Large intestine (tissue), 3 donors: ENCODE measurements at regions not wholly inside any gene's neighbourhood (a gene's known extent, or its start where the extent isn't known, plus 50 kb on each side); places are given as distances from the start of the nearest gene placed in this dataset.

Source experiments
- DNase-seq, 2 donors: peaks; one replicate each; pipeline versions ENCODE4 v3.0.0 to v3.0.0-alpha.2; 2013
- H3K27ac ChIP-seq: one replicate; pipeline ENCODE4 v1.5.1; 2013; ENCODE audit warnings: low read length
- H3K27me3 ChIP-seq: 2 replicates; pipeline ENCODE4 v1.6.1; 2013; ENCODE audit warnings: low read length; ENCODE audit not compliant: control insufficient read depth, insufficient read depth
- H3K36me3 ChIP-seq: 2 replicates; pipeline ENCODE4 v1.6.1; 2013; ENCODE audit warnings: low read length; ENCODE audit not compliant: control insufficient read depth, insufficient read depth
- H3K4me1 ChIP-seq: one replicate; pipeline ENCODE4 v1.6.1; 2013; ENCODE audit warnings: low read length; ENCODE audit not compliant: control insufficient read depth, insufficient read depth
- H3K4me3 ChIP-seq: one replicate; pipeline ENCODE4 v1.5.1; 2013; ENCODE audit warnings: low read length
- H3K9me3 ChIP-seq: one replicate; pipeline ENCODE4 v1.6.1; 2013; ENCODE audit warnings: mild to moderate bottlenecking, low read depth, low read length, moderate library complexity; ENCODE audit not compliant: control insufficient read depth
- WGBS: methylation state at CpG from one replicate; pipeline ENCODE4 v1.1.5; 2013; ENCODE audit warnings: low lambda C conversion rate; ENCODE audit not compliant: insufficient coverage; 5-methylcytosine and 5-hydroxymethylcytosine counted together

GRCh38 chr12:77315407-77315806 is 250.0 kb upstream of the E2F7 start:
- Histone ChIP-seq H3K27ac (no peak overlapping the region), H3K27me3 (no peaks in the 10 kb centered on the region), H3K4me1 (no peaks in the 10 kb centered on the region), H3K4me3 (no peak overlapping the region), H3K9me3 (no peaks in the 10 kb centered on the region), H3K36me3 (no peaks in the 10 kb centered on the region)
- no peak for DNase-seq
- WGBS: 100% methylated on average over 1 of the region's 3 CpGs

GRCh38 chr12:77314378-77315052 is 249.1 kb upstream of the E2F7 start:
- Histone ChIP-seq H3K36me3 (no peaks in the 10 kb centered on the region), H3K9me3 (no peaks in the 10 kb centered on the region), H3K27ac (no peak overlapping the region), H3K4me1 (no peaks in the 10 kb centered on the region), H3K27me3 (no peaks in the 10 kb centered on the region), H3K4me3 (no peak overlapping the region)
- no CpG with 5 or more reads among the region's 2 CpGs for WGBS
- peak in 1 of 2 donors; percentile 28 for DNase-seq

- no peaks in the 10 kb centered on the region for H3K4me1 ChIP-seq
- 100% methylated on average over 2 of the region's 2 CpGs for WGBS
Measured at GRCh38 chr12:77308056-77308455, 242.7 kb upstream of the E2F7 start.

GRCh38 chr12:77300811-77301210 is 235.4 kb upstream of the E2F7 start:
- Histone ChIP-seq H3K36me3 (no peaks in the 10 kb centered on the region), H3K4me3 (no peak overlapping the region), H3K4me1 (peaks cover 10% of the 10 kb centered on the region), H3K27me3 (no peaks in the 10 kb centered on the region), H3K9me3 (no peaks in the 10 kb centered on the region), H3K27ac (peak overlapping the region; percentile 79)
- peak; percentile 55 to 78 for DNase-seq
- WGBS: no CpG with 5 or more reads among the region's 1 CpG

More at GRCh38 chr12:77308056-77308455, 242.7 kb upstream of the E2F7 start:
- H3K4me3 ChIP-seq: no peak overlapping the region
- H3K36me3 ChIP-seq: no peaks in the 10 kb centered on the region
- no peak for DNase-seq
- no peak overlapping the region for H3K27ac ChIP-seq
- H3K27me3 ChIP-seq: no peaks in the 10 kb centered on the region
- H3K9me3 ChIP-seq: no peaks in the 10 kb centered on the region

- H3K27ac ChIP-seq: peak overlapping the region; percentile 62
- WGBS: 100% methylated on average over 1 of the region's 4 CpGs
Measured at GRCh38 chr12:77299910-77300669, 234.7 kb upstream of the E2F7 start.

GRCh38 chr12:77299001-77299400 is 233.6 kb upstream of the E2F7 start:
- Histone ChIP-seq H3K27me3 (no peaks in the 10 kb centered on the region), H3K9me3 (no peaks in the 10 kb centered on the region), H3K27ac (no peak overlapping the region), H3K4me3 (no peak overlapping the region), H3K4me1 (peaks cover 10% of the 10 kb centered on the region), H3K36me3 (no peaks in the 10 kb centered on the region)
- DNase-seq: no peak
- 100% methylated on average over 1 of the region's 3 CpGs for WGBS

More at GRCh38 chr12:77299910-77300669, 234.7 kb upstream of the E2F7 start:
- Histone ChIP-seq H3K4me3 (no peak overlapping the region), H3K36me3 (no peaks in the 10 kb centered on the region), H3K4me1 (peaks cover 10% of the 10 kb centered on the region), H3K9me3 (no peaks in the 10 kb centered on the region), H3K27me3 (no peaks in the 10 kb centered on the region)
- peak in 1 of 2 donors; percentile 18 for DNase-seq

- H3K4me3 ChIP-seq: no peak overlapping the region
- no peak overlapping the region for H3K27ac ChIP-seq
- H3K4me1 ChIP-seq: no peaks in the 10 kb centered on the region
- no peaks in the 10 kb centered on the region for H3K9me3 ChIP-seq
- H3K36me3 ChIP-seq: no peaks in the 10 kb centered on the region
- no peaks in the 10 kb centered on the region for H3K27me3 ChIP-seq
- peak in 1 of 2 donors; percentile 14 for DNase-seq
- WGBS: 40% methylated on average over 1 of the region's 1 CpG
Measured at GRCh38 chr12:77294016-77294415, 228.6 kb upstream of the E2F7 start.

GRCh38 chr12:77274926-77275325 is 209.6 kb upstream of the E2F7 start:
- no peak for DNase-seq
- no CpG with 5 or more reads among the region's 1 CpG for WGBS
- Histone ChIP-seq H3K36me3 (no peaks in the 10 kb centered on the region), H3K27me3 (no peaks in the 10 kb centered on the region), H3K4me1 (no peaks in the 10 kb centered on the region), H3K27ac (no peak overlapping the region), H3K4me3 (no peak overlapping the region), H3K9me3 (no peaks in the 10 kb centered on the region)

- no peaks in the 10 kb centered on the region for H3K36me3 ChIP-seq
- no peak for DNase-seq
- no CpG with 5 or more reads among the region's 1 CpG for WGBS
- no peaks in the 10 kb centered on the region for H3K4me1 ChIP-seq
- no peaks in the 10 kb centered on the region for H3K9me3 ChIP-seq
- H3K27ac ChIP-seq: no peak overlapping the region
- H3K4me3 ChIP-seq: no peak overlapping the region
- H3K27me3 ChIP-seq: no peaks in the 10 kb centered on the region
Measured at GRCh38 chr12:77273898-77274297, 208.5 kb upstream of the E2F7 start.

GRCh38 chr12:77256956-77257355 is 191.6 kb upstream of the E2F7 start:
- DNase-seq: peak in 1 of 2 donors; percentile 16
- Histone ChIP-seq H3K27ac (no peak overlapping the region), H3K27me3 (no peaks in the 10 kb centered on the region), H3K4me3 (no peak overlapping the region), H3K36me3 (no peaks in the 10 kb centered on the region), H3K9me3 (no peaks in the 10 kb centered on the region), H3K4me1 (no peaks in the 10 kb centered on the region)
- no CpG with 5 or more reads among the region's 1 CpG for WGBS
